ENCODE measurements at regions not wholly inside any gene's neighbourhood (a gene's known extent, or its start where the extent isn't known, plus 50 kb on each side); places are given as distances from the start of the nearest gene placed in this dataset.
"Not testable (repeated sequence)": the region's sequence is repeated elsewhere in the genome, so short reads cannot be mapped to it uniquely, and the experiment has no call there.

GRCh38 chr5:68822796-68823195, 271.0 kb upstream of the SLC30A5 start:
- FAIRE-seq, result no peak

- FAIRE-seq, result no peak
Observed at GRCh38 chr5:68823301-68823700, 270.5 kb upstream of the SLC30A5 start.

- FAIRE-seq, result no peak
Observed at GRCh38 chr5:68830377-68830898, 263.4 kb upstream of the SLC30A5 start.

GRCh38 chr5:68834491-68834981, 259.3 kb upstream of the SLC30A5 start:
- FAIRE-seq, result no peak

- FAIRE-seq, result no peak
Observed at GRCh38 chr5:68838157-68838718, 255.6 kb upstream of the SLC30A5 start.

- no peak for FAIRE-seq
Observed at GRCh38 chr5:68839019-68839552, 254.7 kb upstream of the SLC30A5 start.

- FAIRE-seq, result no peak
Observed at GRCh38 chr5:68843624-68844364, 250.0 kb upstream of the SLC30A5 start.

GRCh38 chr5:68845131-68845530, 248.7 kb upstream of the SLC30A5 start:
- FAIRE-seq, result no peak

GRCh38 chr5:68846828-68847227, 247.0 kb upstream of the SLC30A5 start:
- no peak for FAIRE-seq

- FAIRE-seq, result no peak
Observed at GRCh38 chr5:68848091-68848490, 245.7 kb upstream of the SLC30A5 start.

- no peak for FAIRE-seq
Observed at GRCh38 chr5:68849103-68849502, 244.7 kb upstream of the SLC30A5 start.

GRCh38 chr5:68849906-68850305, 243.9 kb upstream of the SLC30A5 start:
- no peak for FAIRE-seq

- no peak for FAIRE-seq
Observed at GRCh38 chr5:68861099-68861498, 232.7 kb upstream of the SLC30A5 start.

GRCh38 chr5:68862560-68862959, 231.3 kb upstream of the SLC30A5 start:
- FAIRE-seq, result no peak

- FAIRE-seq, result not testable (repeated sequence)
Observed at GRCh38 chr5:68865192-68865591, 228.6 kb upstream of the SLC30A5 start.

GRCh38 chr5:68872088-68872839, 221.6 kb upstream of the SLC30A5 start:
- FAIRE-seq, result no peak

GRCh38 chr5:68873198-68873597, 220.6 kb upstream of the SLC30A5 start:
- FAIRE-seq, result no peak

GRCh38 chr5:68875351-68875750, 218.5 kb upstream of the SLC30A5 start:
- no peak for FAIRE-seq

GRCh38 chr5:68883436-68883835, 210.4 kb upstream of the SLC30A5 start:
- FAIRE-seq, result no peak

GRCh38 chr5:68884144-68884754, 209.6 kb upstream of the SLC30A5 start:
- no peak for FAIRE-seq

GRCh38 chr5:68884883-68885282, 208.9 kb upstream of the SLC30A5 start:
- FAIRE-seq, result no peak

- FAIRE-seq, result no peak
Observed at GRCh38 chr5:68886814-68887213, 207.0 kb upstream of the SLC30A5 start.

GRCh38 chr5:68891718-68892117, 202.1 kb upstream of the SLC30A5 start:
- no peak for FAIRE-seq

All from endometrium (tissue), 2 donors.